Natural killer cell (primary cell): ENCODE measurements at regions not wholly inside any gene's neighbourhood (a gene's known extent, or its start where the extent isn't known, plus 50 kb on each side); places are given as distances from the start of the nearest gene placed in this dataset.

ENCODE experiments used
- ATAC-seq, 3 donors: fragments of 150-1000 bp in 2 of 3; fragments of 200-7000 bp in 1 of 3; cut with Tn5 transposase; 1 replicate in 1 of 3; 2 replicates in 2 of 3; pipeline ENCODE4 v1.10.0; 2021; ENCODE audit warnings: mild to moderate bottlenecking in 2 of 3, moderate library complexity in 2 of 3
- DNase-seq, 2 donors: peaks; one replicate each; pipeline versions ENCODE4 v3.0.0 to v3.0.0-alpha.2; 2013 to 2021; ENCODE audit warnings: mixed read lengths in 1 of 2
- H3K27ac ChIP-seq: one replicate; pipeline ENCODE4 v1.5.1; 2013; ENCODE audit warnings: mild to moderate bottlenecking, low read length
- H3K27me3 ChIP-seq: one replicate; pipeline ENCODE4 v1.6.1; 2013; ENCODE audit warnings: low read length; ENCODE audit not compliant: control insufficient read depth, insufficient read depth
- H3K36me3 ChIP-seq: one replicate; pipeline ENCODE4 v1.6.1; 2013; ENCODE audit warnings: low read length; ENCODE audit not compliant: control insufficient read depth, insufficient read depth
- H3K4me1 ChIP-seq: one replicate; pipeline ENCODE4 v1.6.1; 2013; ENCODE audit warnings: low read length; ENCODE audit not compliant: control insufficient read depth, insufficient read depth
- H3K4me3 ChIP-seq: one replicate; pipeline ENCODE4 v1.5.1; 2013; ENCODE audit warnings: low read length
- H3K9me3 ChIP-seq: one replicate; pipeline ENCODE4 v1.6.1; 2013; ENCODE audit warnings: low read length; ENCODE audit not compliant: control insufficient read depth, insufficient read depth
- H3K27ac Mint-ChIP-seq, 2 donors: one replicate each; pipeline ENCODE4 v1.8.0; 2022; ENCODE audit warnings: mild to moderate bottlenecking in 2 of 2, mixed read lengths in 2 of 2, moderate library complexity in 1 of 2
- H3K27me3 Mint-ChIP-seq, 2 donors: one replicate each; pipeline ENCODE4 v1.8.0; 2022; ENCODE audit warnings: low read depth in 2 of 2, mixed read lengths in 2 of 2
- H3K36me3 Mint-ChIP-seq: one replicate; pipeline ENCODE4 v1.8.0; 2022; ENCODE audit warnings: mixed read lengths
- H3K4me1 Mint-ChIP-seq, 2 donors: one replicate each; pipeline ENCODE4 v1.8.0; 2022; ENCODE audit warnings: mixed read lengths in 2 of 2
- H3K4me3 Mint-ChIP-seq: one replicate; pipeline ENCODE4 v1.8.0; 2022; ENCODE audit warnings: mild to moderate bottlenecking, moderate library complexity, mixed read lengths
- H3K9me3 Mint-ChIP-seq, 2 donors: one replicate each; pipeline ENCODE4 v1.8.0; 2022; ENCODE audit warnings: mixed read lengths in 2 of 2
- CTCF ChIP-seq: fragments of 200-600 bp; IDR thresholded peaks from one replicate; pipeline ENCODE4 v1.8.0; 2022; ENCODE audit warnings: antibody characterized with exemption
- WGBS: methylation state at CpG from one replicate; pipeline ENCODE4 v1.1.7; 2013; ENCODE audit warnings: missing lambda C conversion rate; ENCODE audit not compliant: insufficient coverage; 5-methylcytosine and 5-hydroxymethylcytosine counted together
- intact Hi-C: fragments of 100-400 bp; cut with micrococcal nuclease; formaldehyde crosslinking; loops from one replicate; pipeline ENCODE4 v1.14.2; 2022

- Mint-ChIP-seq H3K4me3 (no peak overlapping the region), H3K36me3 (no peaks in the 10 kb centered on the region), H3K9me3 (no peaks in the 10 kb centered on the region), H3K4me1 (no peaks in the 10 kb centered on the region), H3K27me3 (peaks cover 0 to 3% of the 10 kb centered on the region in 2 donors), H3K27ac (no peak overlapping the region)
- no peak for ATAC-seq
- intact Hi-C loops: no loop called here
- Histone ChIP-seq H3K4me3 (no peak overlapping the region), H3K36me3 (no peaks in the 10 kb centered on the region), H3K4me1 (no peaks in the 10 kb centered on the region), H3K9me3 (no peaks in the 10 kb centered on the region), H3K27ac (no peak overlapping the region), H3K27me3 (no peaks in the 10 kb centered on the region)
- WGBS: 71% methylated on average over 11 of the region's 11 CpGs
- TF ChIP-seq CTCF: no peak
- DNase-seq: no peak
Measured at GRCh38 chr6:44674226-44675155, 287.0 kb downstream of the CDC5L start.

- H3K27ac Mint-ChIP-seq: no peak overlapping the region
- WGBS: 83% methylated on average over 1 of the region's 2 CpGs
- Histone ChIP-seq H3K27ac (no peak overlapping the region), H3K9me3 (no peaks in the 10 kb centered on the region), H3K4me3 (no peak overlapping the region), H3K36me3 (no peaks in the 10 kb centered on the region), H3K4me1 (no peaks in the 10 kb centered on the region), H3K27me3 (no peaks in the 10 kb centered on the region)
- H3K9me3 Mint-ChIP-seq: no peaks in the 10 kb centered on the region
- H3K27me3 Mint-ChIP-seq: peaks cover 0 to 3% of the 10 kb centered on the region in 2 donors
- no peaks in the 10 kb centered on the region for H3K36me3 Mint-ChIP-seq
- intact Hi-C loops: no loop called here
- ATAC-seq: no peak
- no peak overlapping the region for H3K4me3 Mint-ChIP-seq
- DNase-seq: no peak
- no peak for TF ChIP-seq CTCF
- H3K4me1 Mint-ChIP-seq: no peaks in the 10 kb centered on the region
Measured at GRCh38 chr6:44675449-44675848, 287.9 kb downstream of the CDC5L start.

GRCh38 chr6:44676246-44676790, 288.8 kb downstream of the CDC5L start:
- no peak overlapping the region for H3K27ac Mint-ChIP-seq
- intact Hi-C loops: no loop called here
- no peaks in the 10 kb centered on the region for H3K9me3 Mint-ChIP-seq
- Histone ChIP-seq H3K27ac (no peak overlapping the region), H3K9me3 (no peaks in the 10 kb centered on the region), H3K4me3 (no peak overlapping the region), H3K4me1 (no peaks in the 10 kb centered on the region), H3K27me3 (no peaks in the 10 kb centered on the region), H3K36me3 (no peaks in the 10 kb centered on the region)
- DNase-seq (no peak), ATAC-seq (no peak)
- 91% methylated on average over 8 of the region's 8 CpGs for WGBS
- H3K36me3 Mint-ChIP-seq: no peaks in the 10 kb centered on the region
- TF ChIP-seq CTCF: no peak
- H3K4me3 Mint-ChIP-seq: no peak overlapping the region
- H3K4me1 Mint-ChIP-seq: no peaks in the 10 kb centered on the region
- H3K27me3 Mint-ChIP-seq: peaks cover 0 to 3% of the 10 kb centered on the region in 2 donors
